ENCODE measurements at regions not wholly inside any gene's neighbourhood (a gene's known extent, or its start where the extent isn't known, plus 50 kb on each side); places are given as distances from the start of the nearest gene placed in this dataset.

GRCh38 chr3:109631897-109632296 lies 294.6 kb upstream of the DPPA4 start:
- intact Hi-C loops (cut with micrococcal nuclease; ENCODE audit: unreplicated experiment): no loop called here
- Histone ChIP-seq H3K4me1 (ENCODE audit: insufficient read depth, low read length, poor library complexity, severe bottlenecking) (no peaks in the 10 kb centered on the region), H3K36me3 (ENCODE audit: insufficient read depth, low read length) (no peaks in the 10 kb centered on the region), H3K9me2 (ENCODE audit: insufficient read depth, low read length) (no peaks in the 10 kb centered on the region), H3K4me2 (ENCODE audit: low read length) (no peak overlapping the region), H3K9me3 (ENCODE audit: low read length) (no peaks in the 10 kb centered on the region), H3K27ac (ENCODE audit: low read depth, low read length, poor library complexity, severe bottlenecking) (no peak overlapping the region), H4K20me1 (ENCODE audit: insufficient read depth, low read length) (no peaks in the 10 kb centered on the region), H2AFZ (ENCODE audit: low read length) (no peak overlapping the region), H3K79me2 (ENCODE audit: insufficient read depth, low read depth, low read length) (no peaks in the 10 kb centered on the region), H3K4me3 (ENCODE audit: low read depth, low read length, poor library complexity, severe bottlenecking) (no peak overlapping the region)
- ChIA-PET POLR2A (no interaction called here), CTCF (ENCODE audit: unreplicated experiment) (no interaction called here)
- no peak for DNase-seq (ENCODE audit: low spot score)
- TF ChIP-seq EZH2phosphoT487 (IDR thresholded peaks at IDR 0.05; ENCODE audit: borderline replicate concordance, low read depth, low read length): no peak
- no peak for TF ChIP-seq CTCF (conservative IDR thresholded peaks at IDR 0.05; ENCODE audit: low read length)
- no TSS peak for BruUV-seq (replicated peaks)

- Histone ChIP-seq H3K4me3 (ENCODE audit: low read depth, low read length, poor library complexity, severe bottlenecking) (no peak overlapping the region), H4K20me1 (ENCODE audit: insufficient read depth, low read length) (no peaks in the 10 kb centered on the region), H3K36me3 (ENCODE audit: insufficient read depth, low read length) (no peaks in the 10 kb centered on the region), H3K4me2 (ENCODE audit: low read length) (no peak overlapping the region), H3K9me3 (ENCODE audit: low read length) (no peaks in the 10 kb centered on the region), H3K79me2 (ENCODE audit: insufficient read depth, low read depth, low read length) (no peaks in the 10 kb centered on the region), H3K27ac (ENCODE audit: low read depth, low read length, poor library complexity, severe bottlenecking) (no peak overlapping the region), H3K4me1 (ENCODE audit: insufficient read depth, low read length, poor library complexity, severe bottlenecking) (no peaks in the 10 kb centered on the region), H3K9me2 (ENCODE audit: insufficient read depth, low read length) (no peaks in the 10 kb centered on the region), H2AFZ (ENCODE audit: low read length) (no peak overlapping the region)
- DNase-seq (ENCODE audit: low spot score): no peak
- ChIA-PET CTCF (ENCODE audit: unreplicated experiment) (no interaction called here), POLR2A (no interaction called here)
- intact Hi-C loops (cut with micrococcal nuclease; ENCODE audit: unreplicated experiment): no loop called here
- no TSS peak for BruUV-seq (replicated peaks)
- TF ChIP-seq EZH2phosphoT487 (IDR thresholded peaks at IDR 0.05; ENCODE audit: borderline replicate concordance, low read depth, low read length): no peak
- no peak for TF ChIP-seq CTCF (conservative IDR thresholded peaks at IDR 0.05; ENCODE audit: low read length)
Measured at GRCh38 chr3:109640146-109640652, 302.9 kb upstream of the DPPA4 start.

GRCh38 chr3:109642025-109642424 lies 304.7 kb upstream of the DPPA4 start:
- Histone ChIP-seq H4K20me1 (ENCODE audit: insufficient read depth, low read length) (no peaks in the 10 kb centered on the region), H3K79me2 (ENCODE audit: insufficient read depth, low read depth, low read length) (no peaks in the 10 kb centered on the region), H3K4me1 (ENCODE audit: insufficient read depth, low read length, poor library complexity, severe bottlenecking) (no peaks in the 10 kb centered on the region), H3K27ac (ENCODE audit: low read depth, low read length, poor library complexity, severe bottlenecking) (no peak overlapping the region), H3K9me3 (ENCODE audit: low read length) (no peaks in the 10 kb centered on the region), H3K4me2 (ENCODE audit: low read length) (no peak overlapping the region), H2AFZ (ENCODE audit: low read length) (no peak overlapping the region), H3K36me3 (ENCODE audit: insufficient read depth, low read length) (no peaks in the 10 kb centered on the region), H3K4me3 (ENCODE audit: low read depth, low read length, poor library complexity, severe bottlenecking) (no peak overlapping the region), H3K9me2 (ENCODE audit: insufficient read depth, low read length) (no peaks in the 10 kb centered on the region)
- TF ChIP-seq EZH2phosphoT487 (IDR thresholded peaks at IDR 0.05; ENCODE audit: borderline replicate concordance, low read depth, low read length) (no peak), CTCF (conservative IDR thresholded peaks at IDR 0.05; ENCODE audit: low read length) (no peak)
- BruUV-seq (replicated peaks): no TSS peak
- intact Hi-C loops (cut with micrococcal nuclease; ENCODE audit: unreplicated experiment): no loop called here
- DNase-seq (ENCODE audit: low spot score): no peak
- POLR2A ChIA-PET: interaction anchor here (0.6 to 0.8 kb wide), 2 partner anchors 12 to 217 kb away, joined by 3 to 5 read pairs; no protein-coding TSS in a partner anchor
- CTCF ChIA-PET (ENCODE audit: unreplicated experiment): no interaction called here
